ENCODE measurements at regions not wholly inside any gene's neighbourhood (a gene's known extent, or its start where the extent isn't known, plus 50 kb on each side); places are given as distances from the start of the nearest gene placed in this dataset.

DNA sequence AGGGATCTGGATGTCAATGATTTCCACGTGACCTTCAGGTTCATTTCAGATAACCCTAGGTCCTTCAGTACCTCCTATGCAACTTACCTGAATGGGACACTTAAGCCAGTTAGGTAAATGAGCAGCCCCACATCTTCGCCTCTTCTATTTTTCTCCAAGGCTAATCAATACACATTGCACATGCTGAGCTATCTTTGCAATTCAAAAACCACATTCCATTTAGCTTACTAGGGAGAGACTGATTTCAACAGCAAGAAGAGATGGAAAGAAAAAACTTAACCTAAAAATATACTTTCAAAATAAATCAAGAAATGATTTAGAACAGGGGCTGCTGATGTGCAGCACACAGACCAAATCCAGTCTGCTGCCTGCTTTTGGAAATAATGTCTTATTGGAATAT, 81.8 kb upstream of the CDCA7L start:
- TF ChIP-seq, protein P1, sequence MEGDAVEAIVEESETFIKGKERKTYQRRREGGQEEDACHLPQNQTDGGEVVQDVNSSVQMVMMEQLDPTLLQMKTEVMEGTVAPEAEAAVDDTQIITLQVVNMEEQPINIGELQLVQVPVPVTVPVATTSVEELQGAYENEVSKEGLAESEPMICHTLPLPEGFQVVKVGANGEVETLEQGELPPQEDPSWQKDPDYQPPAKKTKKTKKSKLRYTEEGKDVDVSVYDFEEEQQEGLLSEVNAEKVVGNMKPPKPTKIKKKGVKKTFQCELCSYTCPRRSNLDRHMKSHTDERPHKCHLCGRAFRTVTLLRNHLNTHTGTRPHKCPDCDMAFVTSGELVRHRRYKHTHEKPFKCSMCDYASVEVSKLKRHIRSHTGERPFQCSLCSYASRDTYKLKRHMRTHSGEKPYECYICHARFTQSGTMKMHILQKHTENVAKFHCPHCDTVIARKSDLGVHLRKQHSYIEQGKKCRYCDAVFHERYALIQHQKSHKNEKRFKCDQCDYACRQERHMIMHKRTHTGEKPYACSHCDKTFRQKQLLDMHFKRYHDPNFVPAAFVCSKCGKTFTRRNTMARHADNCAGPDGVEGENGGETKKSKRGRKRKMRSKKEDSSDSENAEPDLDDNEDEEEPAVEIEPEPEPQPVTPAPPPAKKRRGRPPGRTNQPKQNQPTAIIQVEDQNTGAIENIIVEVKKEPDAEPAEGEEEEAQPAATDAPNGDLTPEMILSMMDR (IDR thresholded peaks at IDR 0.05) = no peak
- no peak for TF ChIP-seq POLR2A (IDR thresholded peaks at IDR 0.05)

Data from testis (tissue), 2 donors.